MM.1S (cell line): ENCODE measurements at regions not wholly inside any gene's neighbourhood (a gene's known extent, or its start where the extent isn't known, plus 50 kb on each side); places are given as distances from the start of the nearest gene placed in this dataset.

Experiments
- CTCF ChIP-seq: fragments of 300-600 bp; sonication (generic); IDR thresholded peaks from 2 replicates; pipeline ENCODE4 v1.5.1; 2016; ENCODE audit warnings: antibody characterized with exemption, low read length, mixed read lengths
- EZH2phosphoT487 ChIP-seq: fragments of 300-600 bp; sonication (generic); IDR thresholded peaks from 2 replicates; pipeline ENCODE4 v1.6.1; 2018; ENCODE audit warnings: antibody characterized with exemption, low read length

DNA sequence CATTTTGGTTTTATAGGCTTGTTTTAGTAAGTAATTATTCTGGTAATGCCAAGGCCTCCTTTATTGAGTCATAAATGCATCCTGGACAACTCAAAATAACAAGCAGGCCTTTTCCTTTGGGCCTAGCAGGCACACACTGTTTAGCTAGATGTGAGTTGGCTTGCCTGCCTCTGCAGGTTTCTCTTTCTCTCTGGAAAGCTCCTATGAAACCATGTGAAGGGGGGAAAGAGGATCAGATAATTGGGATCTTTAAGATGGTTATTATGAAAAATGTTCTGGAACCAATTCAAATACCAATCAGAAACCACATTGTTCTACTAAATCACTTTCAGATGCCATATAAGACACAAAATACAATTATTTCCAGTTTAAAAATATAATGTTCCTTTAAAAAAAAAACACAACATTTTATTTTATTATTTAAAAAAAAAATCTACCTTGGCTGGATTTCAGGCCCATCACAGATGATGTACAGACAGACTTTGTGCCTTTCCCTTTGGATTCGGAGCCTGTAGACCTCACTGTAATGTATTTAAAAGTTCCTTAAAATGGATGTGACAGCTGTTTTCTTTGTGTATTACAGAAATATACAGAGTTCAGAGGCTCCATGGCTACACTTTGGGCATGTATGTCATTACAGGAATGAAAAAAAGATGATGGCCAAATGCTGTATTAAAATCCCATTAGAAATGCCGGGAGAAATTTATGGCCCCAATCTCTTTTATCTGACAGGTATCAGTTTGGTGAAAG is 80.2 kb downstream of the NTMT2 start:
- no peak for TF ChIP-seq CTCF
- no peak for TF ChIP-seq EZH2phosphoT487
